Stomach (tissue), 8 donors: ENCODE measurements at regions not wholly inside any gene's neighbourhood (a gene's known extent, or its start where the extent isn't known, plus 50 kb on each side); places are given as distances from the start of the nearest gene placed in this dataset.

Experiments
- DNase-seq, 2 donors: peaks; one replicate each; pipeline versions ENCODE4 v3.0.0 to v3.0.0-alpha.2; 2013 to 2019
- H3K27ac ChIP-seq, 5 donors: fragments of 200-600 bp in 4 of 5; sonication (generic) in 4 of 5; one replicate each; pipeline ENCODE4 v1.5.1; 2013 to 2019; ENCODE audit warnings: mild to moderate bottlenecking in 1 of 5, moderate library complexity in 1 of 5
- H3K27me3 ChIP-seq, 3 donors: fragments of 200-600 bp; sonication (generic); one replicate each; pipeline ENCODE4 v1.5.1; 2017 to 2019; ENCODE audit warnings: mixed run types in 1 of 3
- H3K36me3 ChIP-seq, 4 donors: fragments of 200-600 bp; sonication (generic); 1 replicate in 3 of 4; 2 replicates in 1 of 4; pipeline ENCODE4 v1.5.1; 2016 to 2019
- H3K4me1 ChIP-seq, 4 donors: fragments of 200-600 bp; sonication (generic); one replicate each; pipeline ENCODE4 v1.5.1; 2016 to 2019
- H3K4me3 ChIP-seq, 4 donors: fragments of 200-600 bp; sonication (generic) in 3 of 4; one replicate each; pipeline ENCODE4 v1.5.1; 2016 to 2019; ENCODE audit warnings: mild to moderate bottlenecking in 1 of 4
- H3K9me3 ChIP-seq, 4 donors: fragments of 200-600 bp; sonication (generic); one replicate each; pipeline ENCODE4 v1.5.1; 2016 to 2019
- EP300 ChIP-seq: sonication (generic); formaldehyde crosslinking; IDR thresholded peaks from one replicate; pipeline ENCODE4 v1.6.1; 2017; ENCODE audit warnings: antibody characterized with exemption
- POLR2A ChIP-seq, 4 donors: fragments of 450-650 bp; IDR thresholded peaks; one replicate each; pipeline ENCODE4 v1.6.1; 2016; ENCODE audit warnings: antibody characterized with exemption in 4 of 4, control low read depth in 2 of 4, mild to moderate bottlenecking in 1 of 4, moderate library complexity in 1 of 4
- POLR2AphosphoS5 ChIP-seq, 3 donors: sonication (generic); formaldehyde crosslinking; IDR thresholded peaks; one replicate each; pipeline ENCODE4 v1.6.1; 2016; ENCODE audit warnings: antibody characterized with exemption in 3 of 3
- WGBS, 5 donors: extraction: QIAGEN DNeasy Blood & Tissue Kit in 3 of 5; methylation state at CpG; one replicate each; pipeline versions ENCODE4 v1.1.5 to v1.1.7; 2013 to 2018; 5-methylcytosine and 5-hydroxymethylcytosine counted together
- intact Hi-C: fragments of 100-400 bp; cut with DNase I; formaldehyde crosslinking; loops from one replicate; pipeline ENCODE4 v1.15.1; 2023; ENCODE audit warnings: low total_unique reads
- TF ChIP-seq, protein P1 (sequence below), 7 experiments: fragments of 450-650 bp in 4 of 7; fragments of 200-600 bp in 3 of 7; sonication (generic) in 3 of 7; IDR thresholded peaks; one replicate each; pipeline ENCODE4 v1.5.1; 2016 to 2019; ENCODE audit warnings: antibody characterized with exemption in 7 of 7, control low read depth in 2 of 7, mild to moderate bottlenecking in 1 of 7
- donor health status: healthy with polysubstance abuse.
- donor health status: Bipolar disorder and iron deficiency.
- donor health status: healthy.

DNA sequence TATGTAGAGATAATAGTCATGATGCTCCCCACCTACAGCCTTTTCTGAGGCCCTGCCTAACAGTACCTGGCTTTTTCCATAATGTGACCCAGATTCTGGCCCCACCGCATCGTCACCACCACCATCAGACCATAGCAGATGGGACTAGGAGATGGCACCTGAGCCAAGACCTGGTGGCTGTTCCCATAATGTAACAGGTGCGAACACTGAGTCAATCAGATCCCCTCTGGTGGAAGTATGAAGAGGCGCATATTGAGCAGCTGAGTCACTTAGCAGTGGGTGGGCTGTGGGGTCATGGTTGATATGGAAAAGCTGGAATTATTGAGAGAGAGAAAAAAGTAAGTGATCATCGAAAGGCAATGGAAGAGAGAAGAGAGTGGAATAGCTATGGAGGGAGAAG lies 578.0 kb upstream of the CADM1 start:
- Histone ChIP-seq H3K36me3 (no peaks in the 10 kb centered on the region), H3K4me1 (no peaks in the 10 kb centered on the region), H3K27ac (no peak overlapping the region), H3K27me3 (peaks cover 0 to 28% (median 0%) of the 10 kb centered on the region in 3 donors), H3K4me3 (no peak overlapping the region), H3K9me3 (no peaks in the 10 kb centered on the region)
- DNase-seq, result no peak
- 93 to 95% (median 95%) methylated on average over 5 of the region's 5 CpGs for WGBS, 5 donors
- TF ChIP-seq EP300 (no peak), POLR2AphosphoS5 (IDR thresholded peaks at IDR 0.05) (no peak), POLR2A (IDR thresholded peaks at IDR 0.05) (no peak)
- TF ChIP-seq, protein P1, sequence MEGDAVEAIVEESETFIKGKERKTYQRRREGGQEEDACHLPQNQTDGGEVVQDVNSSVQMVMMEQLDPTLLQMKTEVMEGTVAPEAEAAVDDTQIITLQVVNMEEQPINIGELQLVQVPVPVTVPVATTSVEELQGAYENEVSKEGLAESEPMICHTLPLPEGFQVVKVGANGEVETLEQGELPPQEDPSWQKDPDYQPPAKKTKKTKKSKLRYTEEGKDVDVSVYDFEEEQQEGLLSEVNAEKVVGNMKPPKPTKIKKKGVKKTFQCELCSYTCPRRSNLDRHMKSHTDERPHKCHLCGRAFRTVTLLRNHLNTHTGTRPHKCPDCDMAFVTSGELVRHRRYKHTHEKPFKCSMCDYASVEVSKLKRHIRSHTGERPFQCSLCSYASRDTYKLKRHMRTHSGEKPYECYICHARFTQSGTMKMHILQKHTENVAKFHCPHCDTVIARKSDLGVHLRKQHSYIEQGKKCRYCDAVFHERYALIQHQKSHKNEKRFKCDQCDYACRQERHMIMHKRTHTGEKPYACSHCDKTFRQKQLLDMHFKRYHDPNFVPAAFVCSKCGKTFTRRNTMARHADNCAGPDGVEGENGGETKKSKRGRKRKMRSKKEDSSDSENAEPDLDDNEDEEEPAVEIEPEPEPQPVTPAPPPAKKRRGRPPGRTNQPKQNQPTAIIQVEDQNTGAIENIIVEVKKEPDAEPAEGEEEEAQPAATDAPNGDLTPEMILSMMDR (IDR thresholded peaks at IDR 0.05), result no peak
- intact Hi-C loops, result no loop called here

DNA sequence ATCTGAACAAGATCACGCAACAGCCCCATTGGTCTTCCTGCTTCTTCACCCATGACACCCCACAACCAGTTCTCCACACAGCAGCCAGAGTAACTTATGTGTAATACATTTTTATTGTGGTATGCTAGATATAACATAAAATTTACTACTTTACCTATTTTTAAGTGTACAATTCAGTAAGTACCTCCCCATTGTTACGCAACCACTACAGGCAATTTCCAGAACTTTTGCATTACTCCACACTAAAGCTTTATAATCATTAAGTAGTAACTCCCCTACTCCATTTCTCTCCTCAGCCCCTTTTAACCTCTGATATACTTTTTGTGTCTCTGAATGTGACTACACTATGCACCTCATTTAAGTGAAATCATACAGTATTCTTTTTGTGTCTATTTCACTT lies 575.4 kb upstream of the CADM1 start:
- Histone ChIP-seq H3K4me1 (no peaks in the 10 kb centered on the region), H3K4me3 (no peak overlapping the region), H3K27ac (no peak overlapping the region), H3K9me3 (no peaks in the 10 kb centered on the region), H3K36me3 (no peaks in the 10 kb centered on the region), H3K27me3 (peaks cover 0 to 37% (median 0%) of the 10 kb centered on the region in 3 donors)
- 93 to 98% (median 94%) methylated on average over 2 of the region's 2 CpGs for WGBS, 5 donors
- TF ChIP-seq POLR2AphosphoS5 (IDR thresholded peaks at IDR 0.05) (no peak), POLR2A (IDR thresholded peaks at IDR 0.05) (no peak)
- TF ChIP-seq, protein P1 (IDR thresholded peaks at IDR 0.05), result no peak
- DNase-seq, result no peak
- intact Hi-C loops, result no loop called here

DNA sequence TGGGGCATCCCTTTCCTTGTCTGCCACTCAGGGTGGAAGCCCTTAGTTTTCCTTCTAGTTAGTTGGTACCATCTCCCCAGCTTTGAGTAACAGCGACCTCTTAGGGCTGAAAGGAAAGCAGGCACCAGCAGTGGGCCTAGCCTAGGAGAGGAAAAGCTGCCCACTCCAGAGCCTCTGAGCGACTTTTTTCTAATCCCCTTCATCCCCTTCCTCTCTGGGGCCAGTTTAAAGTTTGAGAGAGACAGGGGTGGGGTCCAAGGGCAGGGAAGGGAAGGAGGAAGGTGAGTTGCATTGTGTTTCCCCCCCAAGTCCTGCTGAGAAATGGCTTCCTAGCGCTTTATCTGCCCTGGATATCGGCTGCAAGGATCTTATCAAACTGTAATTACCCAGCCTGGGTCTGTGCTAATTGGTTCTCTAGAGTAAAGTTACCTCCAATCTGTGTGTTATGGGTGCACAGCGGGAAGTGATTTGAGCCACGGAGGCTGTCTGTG lies 573.9 kb upstream of the CADM1 start:
- Histone ChIP-seq H3K9me3 (no peaks in the 10 kb centered on the region), H3K27ac (no peak overlapping the region), H3K27me3 (peaks cover 0 to 50% (median 0%) of the 10 kb centered on the region in 3 donors), H3K36me3 (no peaks in the 10 kb centered on the region), H3K4me1 (no peaks in the 10 kb centered on the region), H3K4me3 (no peak overlapping the region)
- 24 to 54% (median 48%) methylated on average over 5 to 6 of the region's 6 CpGs for WGBS, 5 donors
- TF ChIP-seq POLR2A (IDR thresholded peaks at IDR 0.05), result no peak
- DNase-seq, result peak in 1 of 2 donors; percentile 46
- intact Hi-C loops, result no loop called here

DNA sequence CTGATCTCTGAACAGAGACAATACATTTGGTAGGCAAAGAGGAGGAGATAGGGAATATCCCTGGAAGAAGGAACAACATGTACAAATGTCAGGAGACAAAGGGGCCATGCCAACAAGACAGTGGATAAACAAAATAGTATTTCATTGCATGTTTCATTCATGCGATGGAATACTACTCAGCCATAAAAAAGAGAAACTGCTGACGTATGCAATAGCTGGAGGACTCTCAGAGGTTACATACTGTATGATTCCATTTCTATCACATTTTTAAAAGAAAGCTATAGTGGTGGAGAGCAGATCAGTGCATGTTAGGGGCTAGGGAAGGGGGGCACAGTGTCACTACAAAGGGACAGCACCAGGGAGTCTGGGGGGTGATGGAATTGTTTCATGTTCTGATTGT lies 572.9 kb upstream of the CADM1 start:
- no peaks in the 10 kb centered on the region for H3K36me3 ChIP-seq
- no peak overlapping the region for H3K4me3 ChIP-seq
- WGBS, 5 donors, result 90 to 99% (median 93%) methylated on average over 2 of the region's 2 CpGs
- intact Hi-C loops, result no loop called here
- peaks cover 0 to 51% (median 0%) of the 10 kb centered on the region in 3 donors for H3K27me3 ChIP-seq
- no peaks in the 10 kb centered on the region for H3K9me3 ChIP-seq
- TF ChIP-seq, protein P1 (IDR thresholded peaks at IDR 0.05), result no peak
- TF ChIP-seq POLR2AphosphoS5 (IDR thresholded peaks at IDR 0.05) (no peak), EP300 (no peak), POLR2A (IDR thresholded peaks at IDR 0.05) (no peak)
- no peak for DNase-seq
- no peak overlapping the region for H3K27ac ChIP-seq
- no peaks in the 10 kb centered on the region for H3K4me1 ChIP-seq
